ENCODE measurements at regions not wholly inside any gene's neighbourhood (a gene's known extent, or its start where the extent isn't known, plus 50 kb on each side); places are given as distances from the start of the nearest gene placed in this dataset.
"Not testable (repeated sequence)": the region's sequence is repeated elsewhere in the genome, so short reads cannot be mapped to it uniquely, and the experiment has no call there.

DNA sequence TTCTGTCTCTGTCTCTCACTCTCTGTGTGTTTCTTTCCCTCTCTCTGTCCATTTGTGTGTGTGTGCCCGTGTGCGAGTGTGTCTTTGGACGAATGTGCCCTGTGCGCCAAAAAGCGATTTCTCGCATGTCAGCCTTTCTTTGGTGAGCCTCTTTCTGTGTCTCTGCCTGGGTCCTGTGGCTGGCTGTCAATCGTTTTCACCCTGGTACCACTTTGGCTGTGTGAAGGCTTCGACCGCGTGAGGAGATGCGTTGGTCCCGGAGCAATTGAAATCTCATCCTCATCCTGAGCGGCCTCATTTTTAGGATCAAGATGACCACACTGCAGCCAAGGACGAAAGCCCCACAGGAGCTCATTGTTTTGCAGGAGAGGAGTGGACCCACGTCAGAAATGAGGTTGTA lies 288.9 kb upstream of the ZNF337 start:
- ATAC-seq = no peak

DNA sequence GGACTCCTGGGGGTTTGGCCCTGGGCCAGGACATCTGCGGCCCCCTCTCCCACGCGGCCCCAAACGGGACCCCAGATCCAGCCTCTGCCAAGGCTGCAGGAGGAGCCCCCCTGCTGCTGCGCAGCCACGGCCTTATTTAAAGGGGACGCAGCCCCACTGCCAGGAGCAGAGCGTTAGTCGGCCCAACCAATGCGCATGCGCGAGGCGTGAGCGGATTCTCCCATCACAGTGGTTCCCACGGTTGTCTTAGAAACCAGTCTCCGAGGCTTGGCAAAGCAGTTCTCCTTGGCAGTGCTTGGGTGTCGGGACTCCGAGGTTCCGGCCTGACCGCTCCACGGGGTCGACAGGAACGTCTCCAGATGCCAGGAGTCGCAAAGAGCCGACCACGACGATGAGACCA lies 288.3 kb upstream of the ZNF337 start:
- peak; percentile 37 to 39 for ATAC-seq

DNA sequence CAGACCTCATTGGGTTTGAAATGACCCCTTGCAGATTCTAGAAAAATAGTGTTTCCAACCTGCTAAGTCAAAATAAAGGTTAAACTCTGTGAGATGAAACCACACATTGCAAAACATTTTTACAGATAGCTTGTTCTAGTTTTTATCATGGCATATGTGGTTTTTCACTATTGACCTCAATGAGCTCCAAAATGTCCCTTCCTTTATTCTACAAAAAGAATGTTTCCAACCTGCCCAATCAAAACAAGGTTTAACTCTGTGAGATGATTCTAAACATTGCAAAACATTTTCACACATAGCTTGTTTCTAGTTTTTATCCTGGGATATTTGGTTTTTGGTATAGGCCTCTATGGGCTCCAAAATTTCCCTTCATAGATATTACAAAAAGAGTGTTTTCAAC lies 286.0 kb upstream of the ZNF337 start:
- ATAC-seq = not testable (repeated sequence)

DNA sequence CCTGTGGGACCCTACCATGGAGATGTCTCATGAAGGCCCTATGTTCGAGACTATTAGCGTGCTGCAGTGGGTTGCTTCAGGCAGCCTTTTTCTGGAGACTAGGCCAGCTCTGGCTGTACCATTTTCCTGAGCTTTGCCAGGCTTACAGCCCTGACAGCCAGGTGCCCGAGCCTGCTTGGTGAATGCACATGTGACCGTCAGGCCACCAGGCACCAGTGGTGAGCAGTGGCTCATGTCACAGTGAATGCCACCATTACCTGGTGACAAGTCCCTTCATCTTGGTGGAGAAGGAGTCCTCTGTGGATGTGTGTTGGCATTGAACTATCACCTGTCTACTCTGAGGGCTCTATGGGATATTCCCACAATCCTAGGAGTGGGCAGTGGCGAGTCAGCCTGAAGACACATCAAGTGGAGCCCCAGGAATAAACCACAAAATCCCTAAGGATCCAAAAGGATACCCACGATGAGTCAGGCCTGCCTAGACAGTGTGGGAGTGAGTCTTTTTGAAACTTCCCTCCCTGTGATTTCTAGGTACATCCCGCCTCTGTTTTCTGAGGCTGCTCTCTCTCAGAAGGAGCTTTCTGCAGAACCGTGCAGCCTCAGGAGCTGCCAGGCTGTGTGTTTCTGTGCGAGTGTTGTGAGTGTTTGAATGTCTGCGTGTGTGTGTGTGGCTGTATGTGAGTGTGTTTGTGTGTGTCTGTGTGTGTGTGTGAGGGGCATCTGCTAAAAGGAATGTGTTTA lies 282.0 kb upstream of the ZNF337 start:
- ATAC-seq = not testable (repeated sequence)

DNA sequence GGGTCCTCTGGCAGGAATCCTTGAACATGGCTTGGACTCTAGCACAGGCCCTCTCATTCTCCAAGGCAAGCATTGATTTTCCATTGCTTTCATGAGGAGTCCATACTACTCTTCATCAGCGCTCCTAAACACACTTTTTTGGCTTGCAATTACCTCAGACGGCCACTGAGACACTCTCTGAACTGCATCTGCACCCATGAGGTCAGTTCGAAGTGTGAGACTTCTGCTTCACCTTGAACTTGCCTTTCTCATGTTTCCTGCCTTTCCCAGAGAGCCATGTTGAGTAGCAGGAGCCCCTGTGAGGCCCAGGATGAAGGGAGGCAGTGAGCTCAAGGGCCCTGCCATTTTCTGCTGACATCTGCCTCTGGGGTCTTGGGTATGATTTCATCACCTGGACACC lies 279.2 kb upstream of the ZNF337 start:
- ATAC-seq = not testable (repeated sequence)

DNA sequence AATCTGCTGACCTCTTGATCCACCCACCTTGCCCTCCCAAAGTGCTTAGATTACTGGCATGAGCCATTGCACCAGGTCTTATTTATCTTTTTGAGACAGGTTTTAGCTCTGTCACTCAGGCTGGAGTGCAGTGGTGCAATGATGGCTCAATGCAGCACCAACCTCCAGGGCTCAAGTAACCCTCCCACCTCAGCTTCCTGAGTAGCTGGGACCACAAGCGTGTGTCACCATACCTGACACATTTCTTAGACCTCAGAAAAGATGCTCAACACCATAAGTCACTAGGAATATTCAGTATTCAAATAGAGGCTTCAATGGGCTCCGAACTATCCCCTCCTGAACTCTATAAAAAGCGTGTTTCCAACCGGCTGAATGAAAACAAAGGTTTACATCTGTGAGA lies 268.6 kb upstream of the ZNF337 start:
- not testable (repeated sequence) for ATAC-seq

DNA sequence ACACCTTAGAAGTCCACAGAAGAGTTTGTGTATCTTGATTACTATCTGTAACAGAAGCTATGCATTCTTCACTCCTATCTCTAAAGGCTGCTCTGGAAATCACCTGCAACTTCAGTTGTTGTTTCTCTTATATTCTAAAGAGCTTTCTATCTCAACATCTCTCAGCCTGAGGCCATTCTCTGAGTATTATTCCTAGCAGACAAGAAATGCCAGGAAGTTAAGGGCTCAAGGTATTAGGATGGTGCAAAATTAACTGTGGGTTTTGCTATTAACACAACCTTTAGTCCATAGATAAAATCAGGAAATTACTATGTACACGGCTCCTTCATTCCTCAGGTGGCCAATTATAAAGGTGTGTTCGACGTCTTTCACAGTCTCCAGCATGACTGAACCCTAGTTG lies 257.2 kb upstream of the ZNF337 start:
- not testable (repeated sequence) for ATAC-seq

DNA sequence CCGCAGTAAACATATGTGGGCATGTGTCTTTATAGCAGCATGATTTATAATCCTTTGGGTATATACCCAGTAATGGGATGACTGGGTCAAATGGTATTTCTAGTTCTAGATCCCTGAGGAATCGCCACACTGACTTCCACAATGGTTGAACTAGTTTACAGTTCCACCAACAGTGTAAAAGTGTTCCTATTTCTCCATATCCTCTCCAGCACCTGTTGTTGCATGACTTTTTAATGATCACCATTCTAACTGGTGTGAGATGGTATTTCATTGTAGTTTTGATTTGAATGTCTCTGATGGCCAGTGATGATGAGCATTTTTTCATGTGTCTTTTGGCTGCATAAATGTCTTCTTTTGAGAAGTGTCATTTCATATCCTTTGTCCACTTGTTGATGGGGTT lies 238.6 kb upstream of the ZNF337 start:
- ATAC-seq = not testable (repeated sequence)

DNA sequence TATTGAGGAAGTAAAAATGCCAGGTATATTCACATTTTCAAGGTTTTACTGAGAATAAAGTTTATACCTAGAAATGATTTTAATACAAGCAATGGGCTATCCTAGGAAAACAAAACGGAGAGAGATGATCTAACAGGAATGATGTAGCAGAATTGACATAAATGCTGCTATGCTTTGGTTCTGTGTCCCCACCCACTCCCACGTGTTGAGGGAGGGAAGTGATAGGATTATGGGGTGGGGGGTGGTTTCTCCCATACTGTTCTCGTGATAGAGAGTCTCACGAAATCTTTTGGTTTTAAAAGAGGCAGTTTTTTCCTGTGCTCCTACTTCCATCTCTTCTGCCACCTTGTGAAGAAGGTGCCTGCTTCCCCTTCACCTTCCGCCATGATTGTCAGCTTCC lies 236.2 kb upstream of the ZNF337 start:
- not testable (repeated sequence) for ATAC-seq

DNA sequence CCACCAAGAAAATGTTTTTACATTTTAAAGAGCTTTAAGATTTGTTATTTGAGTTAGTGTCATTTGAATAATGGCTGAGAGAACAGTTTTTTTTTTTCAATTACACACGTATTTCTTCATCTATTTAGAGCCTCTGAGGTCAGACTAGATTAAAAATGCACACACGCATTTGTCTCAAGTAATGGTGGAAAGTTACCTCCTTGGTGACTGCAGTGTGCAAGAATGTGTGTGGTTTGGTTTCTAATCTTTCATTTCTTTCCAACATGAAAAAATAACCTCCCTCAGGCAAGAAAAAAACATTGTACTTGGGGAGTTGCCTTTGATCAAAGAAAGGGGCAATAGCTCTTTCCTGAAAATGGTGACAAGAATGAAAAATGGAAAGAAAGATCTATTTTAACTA lies 235.5 kb upstream of the ZNF337 start:
- ATAC-seq = not testable (repeated sequence)

DNA sequence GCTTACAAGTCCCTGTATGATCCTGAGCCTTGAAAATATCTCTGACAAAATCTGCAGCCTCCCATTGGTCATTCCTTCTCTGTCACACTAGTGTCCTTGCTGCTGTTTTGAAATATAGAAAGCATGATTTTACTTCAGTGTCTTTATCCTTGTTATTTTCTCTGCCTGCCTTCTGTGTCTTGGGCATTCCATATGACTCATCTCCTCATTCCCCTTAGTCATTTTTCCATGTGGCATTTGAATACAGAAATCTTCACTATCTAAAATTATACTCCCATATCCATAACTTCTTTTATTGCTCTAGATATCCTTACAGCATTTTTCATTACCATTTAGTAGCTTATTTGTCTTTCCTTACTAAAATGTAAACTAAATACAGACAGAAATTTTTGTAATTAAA lies 205.7 kb upstream of the ZNF337 start:
- ATAC-seq = not testable (repeated sequence)

DNA sequence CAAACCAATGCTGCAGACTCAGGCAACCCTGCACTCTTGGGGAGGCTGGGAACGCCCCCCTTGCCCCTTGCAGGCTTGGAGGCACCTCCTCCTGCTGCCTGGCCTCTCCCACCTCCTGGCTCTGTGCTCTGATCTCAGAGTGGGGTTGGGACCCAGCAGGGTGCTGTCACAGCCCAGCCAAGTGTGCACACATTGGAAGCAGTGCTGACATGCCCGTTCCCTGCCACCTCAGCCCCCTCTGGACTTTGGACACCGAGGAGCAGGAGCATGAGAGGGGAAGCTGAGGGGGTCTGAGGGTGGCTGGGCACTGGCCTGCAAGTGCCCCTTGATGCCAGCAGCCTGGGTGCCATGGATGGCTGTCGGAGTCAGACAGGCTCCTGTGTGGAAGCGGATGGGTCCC lies 202.0 kb upstream of the ZNF337 start:
- ATAC-seq = not testable (repeated sequence)

DNA sequence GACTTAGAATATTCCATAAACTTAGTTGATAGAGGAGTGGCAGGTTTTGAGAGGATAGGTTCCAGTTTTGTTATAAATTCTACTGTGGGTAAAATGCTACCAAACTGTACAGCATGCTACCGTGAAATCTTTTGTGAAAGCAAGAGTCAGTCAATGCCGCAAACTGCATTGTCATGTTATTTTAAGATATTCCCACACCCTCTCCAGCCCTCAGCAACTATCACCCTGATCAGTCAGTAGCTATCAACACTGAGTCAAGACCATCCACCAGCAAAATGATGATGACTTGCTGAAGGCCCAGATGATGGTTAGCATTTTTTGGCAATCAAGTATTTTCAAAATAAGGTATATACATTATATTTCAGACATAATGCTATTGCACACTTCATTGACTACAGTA lies 182.4 kb upstream of the ZNF337 start:
- ATAC-seq = not testable (repeated sequence)

DNA sequence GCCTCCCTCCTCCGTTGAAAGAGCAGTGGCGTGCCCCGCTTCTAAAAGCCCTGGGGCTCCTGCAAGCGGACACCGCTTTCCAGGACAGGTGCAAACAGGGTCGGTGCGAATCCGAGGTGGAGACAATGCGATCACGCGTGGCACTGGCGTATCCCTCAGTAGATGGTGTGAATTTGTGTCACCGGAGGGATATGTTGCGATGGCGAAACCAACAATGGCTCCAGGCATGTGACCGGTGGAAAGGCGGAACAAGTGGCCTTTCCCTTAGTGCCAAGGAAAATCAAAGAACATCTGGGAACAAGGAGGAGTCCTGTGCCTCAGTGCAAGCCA lies 172.0 kb upstream of the ZNF337 start:
- ATAC-seq = not testable (repeated sequence)

DNA sequence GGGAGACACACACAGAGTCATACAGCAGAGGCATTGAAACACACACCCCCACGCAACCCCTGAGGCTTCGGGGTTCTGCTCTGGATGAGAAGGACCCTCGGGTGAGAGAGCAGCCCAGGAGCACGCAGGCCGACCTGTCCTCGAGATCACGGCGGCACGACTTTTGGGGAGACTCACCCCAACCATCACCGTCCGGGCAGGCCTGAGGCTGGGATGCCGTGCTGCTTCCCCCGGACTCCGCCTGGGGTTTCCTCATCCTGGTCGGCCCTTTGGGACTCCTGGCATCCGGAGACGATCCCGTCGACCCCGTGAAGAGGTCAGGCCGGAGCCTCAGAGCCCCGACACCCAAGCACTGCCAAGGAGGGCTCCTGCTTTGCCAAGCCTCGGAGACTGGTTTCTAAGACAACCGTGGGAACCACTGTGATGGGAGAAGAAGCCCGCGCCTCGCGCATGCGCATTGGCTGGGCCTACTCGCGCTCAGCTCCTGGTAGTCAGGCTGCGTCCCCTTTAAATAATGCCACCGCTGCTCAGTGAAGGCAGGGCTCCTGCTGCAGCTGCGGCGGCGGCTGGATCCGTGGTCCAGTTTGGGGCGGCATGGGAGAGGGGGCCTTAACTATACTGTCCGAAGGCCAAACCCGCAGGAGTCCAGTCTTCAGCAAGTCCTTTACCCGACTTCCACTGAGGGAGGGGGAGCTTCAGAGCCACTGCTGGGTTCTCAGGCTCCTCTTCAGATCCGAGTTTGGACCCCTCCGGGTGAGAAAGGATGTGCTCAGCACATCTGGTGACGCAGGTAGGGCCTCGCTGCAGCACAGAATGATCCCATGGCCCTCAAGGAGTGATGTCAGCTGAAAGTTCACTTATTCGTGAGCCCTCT lies 171.4 kb upstream of the ZNF337 start:
- peak; percentile 68 to 83 for ATAC-seq

DNA sequence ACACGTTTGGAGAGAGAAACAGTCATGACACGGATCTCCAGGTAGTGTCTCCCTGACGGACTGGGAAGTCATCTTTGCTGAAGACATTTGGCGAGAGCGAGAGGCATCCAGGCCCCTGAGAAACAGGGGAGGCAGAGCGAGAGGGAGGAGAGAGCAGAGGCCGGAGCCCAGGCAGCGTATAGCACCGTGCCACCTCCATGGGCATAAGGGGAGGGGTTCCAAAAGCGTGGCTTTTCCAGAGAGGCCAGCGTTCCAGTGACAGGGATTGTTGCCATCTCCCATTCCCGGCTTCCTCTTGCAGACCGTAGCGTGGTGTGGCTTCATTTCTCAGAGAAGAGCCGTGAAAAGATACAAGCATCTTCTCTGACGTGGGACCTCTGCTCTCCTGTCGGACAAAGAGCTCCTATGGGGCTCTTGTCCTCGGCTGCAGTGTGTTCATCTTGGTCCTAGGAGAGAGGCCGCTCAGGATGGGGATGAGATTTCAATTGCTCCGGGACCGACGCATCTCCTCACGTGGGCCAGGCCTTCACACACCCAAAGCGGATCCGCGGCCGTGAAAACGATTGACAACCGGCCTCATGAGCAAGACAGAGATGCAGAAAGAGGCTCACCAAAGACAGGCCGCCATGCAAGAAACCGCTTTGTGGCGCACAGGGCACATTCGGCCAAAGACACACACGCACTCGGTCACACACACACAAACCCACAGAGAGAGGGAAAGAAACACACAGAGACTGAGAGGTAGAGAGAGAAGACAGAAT lies 170.5 kb upstream of the ZNF337 start:
- not testable (repeated sequence) for ATAC-seq

DNA sequence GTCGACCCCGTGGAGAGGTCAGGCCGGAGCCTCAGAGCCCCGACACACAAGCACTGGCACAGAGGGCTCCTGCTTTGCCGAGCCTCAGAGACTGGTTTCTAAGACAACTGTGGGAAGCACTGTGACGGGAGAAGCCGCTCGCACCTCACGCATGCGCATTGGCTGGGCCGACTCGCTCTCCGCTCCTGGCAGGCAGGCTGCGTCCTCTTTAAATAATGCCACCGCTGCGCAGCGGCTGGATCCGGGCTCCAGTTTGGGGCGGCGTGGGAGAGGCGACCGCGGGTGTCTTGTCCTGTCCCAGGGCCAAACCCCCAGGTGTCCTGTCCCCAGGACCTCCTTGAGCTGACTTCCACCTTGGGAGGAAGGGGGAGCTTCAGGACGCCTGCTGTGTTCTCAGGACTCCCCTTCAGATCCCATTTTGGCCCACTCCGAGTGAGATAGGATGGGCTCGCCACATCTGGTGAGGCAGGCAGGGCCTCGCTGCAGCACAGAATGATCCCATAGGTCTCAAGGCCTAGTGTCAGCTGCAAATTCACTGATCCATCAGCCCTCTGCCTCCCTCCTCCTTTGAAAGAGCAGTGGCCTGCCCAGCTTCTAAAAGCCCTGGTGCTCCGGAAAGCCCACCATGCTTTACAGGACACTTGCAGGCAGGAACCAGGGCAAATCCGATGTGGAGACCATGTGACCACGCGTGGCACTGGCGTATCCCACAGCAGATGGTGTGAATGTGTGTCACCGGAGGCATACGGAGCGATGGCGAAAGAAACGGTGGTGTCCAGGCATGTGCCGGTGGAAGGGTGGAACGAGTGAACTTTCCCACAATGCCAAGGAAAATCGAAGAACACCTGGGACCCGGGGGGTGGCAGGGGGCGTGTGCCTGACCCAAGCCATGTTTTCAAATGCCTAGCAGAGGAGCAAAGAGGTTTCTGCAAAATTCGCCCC lies 169.3 kb upstream of the ZNF337 start:
- ATAC-seq = peak in 1 of 2 donors; percentile 60

DNA sequence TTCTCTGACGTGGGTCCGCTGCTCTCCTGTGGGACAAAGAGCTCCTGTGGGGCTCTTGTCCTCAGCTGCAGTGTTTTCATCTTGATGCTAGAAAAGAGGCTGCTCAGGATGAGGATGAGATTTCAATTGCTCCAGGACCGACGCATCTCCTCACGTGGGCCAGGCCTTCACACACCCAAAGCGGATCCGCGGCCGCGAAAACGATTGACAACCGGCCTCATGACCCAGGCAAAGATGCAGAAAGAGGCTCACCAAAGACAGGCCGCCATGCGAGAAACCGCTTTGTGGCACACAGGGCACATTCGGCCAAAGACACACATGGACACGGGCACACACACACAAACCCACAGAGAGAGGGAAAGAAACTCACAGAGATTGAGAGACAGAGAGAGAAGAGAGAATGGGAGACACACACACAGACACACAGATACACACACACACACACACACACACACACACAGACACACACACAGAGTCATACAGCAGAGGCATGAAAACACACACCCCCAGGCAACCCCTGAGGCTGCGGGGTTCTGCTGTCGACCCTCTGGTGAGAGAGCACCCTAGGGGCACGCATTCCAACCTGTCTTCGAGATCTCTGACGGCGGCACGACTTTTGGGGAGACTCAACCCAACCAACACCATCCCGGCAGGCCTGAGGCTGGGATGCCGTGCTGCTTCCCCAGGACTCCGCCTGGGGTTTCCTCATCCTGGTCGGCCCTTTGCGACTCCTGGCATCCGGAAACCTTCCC lies 168.5 kb upstream of the ZNF337 start:
- not testable (repeated sequence) for ATAC-seq

DNA sequence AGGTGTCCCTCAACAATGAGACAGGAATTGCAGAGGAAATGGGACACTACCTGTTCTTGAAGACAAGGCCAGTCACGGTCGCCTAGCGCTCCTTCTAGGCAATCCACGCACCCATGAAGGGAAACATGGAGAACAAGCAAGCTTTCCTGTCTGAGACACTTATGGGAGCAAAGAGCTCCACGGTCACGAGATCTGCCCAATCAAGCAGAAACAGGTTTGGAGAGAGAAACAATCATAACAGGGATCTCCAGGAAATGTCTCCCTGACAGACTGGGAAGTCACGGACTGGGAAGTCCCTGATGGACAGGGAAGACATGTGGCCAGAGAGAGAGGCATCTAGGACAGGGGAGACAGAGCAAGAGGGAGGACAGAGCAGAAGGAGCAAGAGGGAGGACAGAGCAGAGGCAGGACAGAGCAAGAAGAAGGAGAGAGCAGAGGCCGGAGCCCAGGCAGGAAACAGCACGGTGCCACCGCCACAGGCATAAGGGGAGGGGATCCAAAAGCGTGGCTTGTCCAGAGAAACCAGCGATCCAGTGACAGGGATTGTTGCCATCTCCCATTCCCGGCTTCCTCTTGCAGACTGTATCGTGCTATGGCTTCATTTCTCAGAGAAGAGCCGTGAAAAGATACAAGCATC lies 167.8 kb upstream of the ZNF337 start:
- ATAC-seq = no peak

DNA sequence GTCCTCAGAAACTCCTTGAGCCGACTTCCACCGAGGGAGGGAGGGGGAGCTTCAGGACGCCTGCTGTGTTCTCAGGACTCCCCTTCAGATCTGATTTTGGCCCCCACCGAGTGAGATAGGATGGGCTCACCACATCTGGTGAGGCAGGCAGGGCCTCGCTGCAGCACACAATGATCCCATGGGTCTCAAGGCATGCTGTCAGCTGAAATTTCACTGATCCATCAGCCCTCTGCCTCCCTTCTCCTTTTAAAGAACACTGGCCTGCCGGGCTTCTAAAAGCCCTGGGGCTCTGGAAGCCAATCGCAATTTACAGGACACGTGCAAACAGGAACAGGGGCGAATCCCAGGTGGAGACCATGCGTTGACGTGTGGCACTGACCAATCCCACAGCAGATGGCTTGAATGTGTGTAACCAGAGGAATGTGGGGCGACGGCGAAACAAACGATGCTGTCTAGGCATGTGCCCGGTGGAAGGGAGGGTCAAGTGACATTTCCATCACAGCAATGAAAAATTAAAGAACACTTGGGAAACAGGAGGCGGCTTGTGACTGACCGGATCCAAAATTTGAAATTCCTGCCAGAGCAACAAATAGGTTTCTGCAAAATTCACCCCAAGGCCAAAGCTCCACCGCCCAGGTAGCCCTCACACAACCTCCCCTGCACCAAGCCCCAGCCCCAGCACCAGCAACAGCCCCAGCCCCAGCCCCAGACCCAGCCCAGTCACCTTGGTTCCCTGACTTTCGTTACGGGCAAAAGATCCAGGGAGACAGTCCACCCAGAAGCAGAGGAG lies 167.1 kb upstream of the ZNF337 start:
- ATAC-seq = no peak

Measured in activated CD4-positive, CD25-positive, alpha-beta regulatory T cell treated with anti-CD3 and anti-CD28 coated beads, Interleukin-2, amount 50 U/mL, for 24 hours (primary cell).